Activated naive CD4-positive, alpha-beta T cell treated with anti-CD3 and anti-CD28 coated beads, Interleukin-2, amount 10 ng/mL, durations not matched to agents 7 days and 5 days (primary cell): ENCODE measurements at regions not wholly inside any gene's neighbourhood (a gene's known extent, or its start where the extent isn't known, plus 50 kb on each side); places are given as distances from the start of the nearest gene placed in this dataset.

Experiments used
- CTCF ChIA-PET: fragments of 350-600 bp; sonication (Branson Sonifier 250); formaldehyde crosslinking; loops from one replicate; lab custom pipeline; 2021; ENCODE audit warnings: antibody characterized with exemption; lab: Charles Lee
- DNase-seq: peaks from one replicate; pipeline ENCODE4 v3.0.0-alpha.2; 2020
- H3K27ac Mint-ChIP-seq: one replicate; pipeline ENCODE4 v1.8.0; 2021; ENCODE audit warnings: mild to moderate bottlenecking, moderate library complexity, mixed read lengths
- H3K27me3 Mint-ChIP-seq: one replicate; pipeline ENCODE4 v1.8.0; 2021; ENCODE audit warnings: mild to moderate bottlenecking, mixed read lengths
- H3K36me3 Mint-ChIP-seq: one replicate; pipeline ENCODE4 v1.8.0; 2021; ENCODE audit warnings: mixed read lengths
- H3K4me1 Mint-ChIP-seq: one replicate; pipeline ENCODE4 v1.8.0; 2021; ENCODE audit warnings: mixed read lengths
- H3K4me3 Mint-ChIP-seq: one replicate; pipeline ENCODE4 v1.8.0; 2021; ENCODE audit warnings: mild to moderate bottlenecking, moderate library complexity, mixed read lengths
- H3K9me3 Mint-ChIP-seq: one replicate; pipeline ENCODE4 v1.8.0; 2021; ENCODE audit warnings: mixed read lengths

DNA sequence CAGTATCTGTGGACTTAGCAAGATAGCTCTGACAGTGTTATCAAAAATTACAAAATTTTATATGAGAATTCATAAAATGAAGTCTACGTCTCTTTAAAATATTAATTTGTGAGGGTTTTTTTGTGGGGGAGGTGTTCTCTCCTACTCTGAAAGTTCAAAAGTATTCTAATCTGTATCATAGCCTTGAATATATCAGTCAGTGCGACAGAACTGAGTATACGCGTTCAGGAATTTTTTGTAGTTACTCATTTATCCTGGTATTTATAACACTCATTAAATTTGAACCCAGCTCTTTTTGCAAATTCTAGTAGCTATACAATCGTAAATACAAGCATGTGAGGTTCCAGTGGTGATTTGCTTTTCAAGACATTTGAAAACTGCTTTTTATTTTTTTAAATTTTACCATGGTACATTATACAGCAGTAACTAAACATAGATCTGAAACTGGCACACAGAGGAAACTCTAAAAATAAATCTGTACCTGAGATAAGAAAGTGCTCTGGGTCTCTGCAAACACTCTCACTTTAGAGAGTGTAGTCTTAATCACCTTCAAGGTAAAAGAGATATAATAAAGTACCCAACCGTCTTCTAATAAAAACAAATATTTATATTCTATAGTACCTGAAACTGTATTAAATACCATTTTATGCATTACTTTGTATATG, 178.4 kb upstream of the ADAMTS5 start:
- no peak overlapping the region for H3K4me3 Mint-ChIP-seq
- no peaks in the 10 kb centered on the region for H3K4me1 Mint-ChIP-seq
- H3K9me3 Mint-ChIP-seq = peaks cover 3% of the 10 kb centered on the region
- H3K36me3 Mint-ChIP-seq = no peaks in the 10 kb centered on the region
- CTCF ChIA-PET = no interaction called here
- H3K27me3 Mint-ChIP-seq = no peaks in the 10 kb centered on the region
- no peak for DNase-seq
- no peak overlapping the region for H3K27ac Mint-ChIP-seq

DNA sequence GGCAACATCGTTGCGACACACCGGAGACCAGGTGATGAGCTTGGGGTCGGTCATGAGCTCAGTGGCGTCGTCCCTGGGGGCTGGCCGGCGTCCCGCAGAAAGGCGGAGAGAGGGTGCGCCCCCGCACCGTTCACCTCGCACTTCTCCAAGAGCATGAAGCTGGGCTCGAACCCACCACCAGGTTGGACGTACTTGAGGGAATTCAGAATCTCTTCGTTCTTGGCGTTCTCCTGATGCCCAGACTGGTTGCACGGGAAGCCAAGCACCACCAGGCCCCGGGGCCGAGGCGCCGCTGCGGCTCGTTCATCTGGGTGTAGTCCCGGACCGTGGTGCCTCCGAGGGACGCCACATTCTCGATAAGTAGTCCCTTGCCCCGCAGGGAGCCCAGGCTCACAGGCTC, 176.6 kb upstream of the ADAMTS5 start:
- Mint-ChIP-seq H3K9me3 (peaks cover 3% of the 10 kb centered on the region), H3K4me1 (no peaks in the 10 kb centered on the region), H3K27me3 (no peaks in the 10 kb centered on the region), H3K4me3 (no peak overlapping the region), H3K36me3 (no peaks in the 10 kb centered on the region), H3K27ac (no peak overlapping the region)
- CTCF ChIA-PET = no interaction called here
- no peak for DNase-seq

DNA sequence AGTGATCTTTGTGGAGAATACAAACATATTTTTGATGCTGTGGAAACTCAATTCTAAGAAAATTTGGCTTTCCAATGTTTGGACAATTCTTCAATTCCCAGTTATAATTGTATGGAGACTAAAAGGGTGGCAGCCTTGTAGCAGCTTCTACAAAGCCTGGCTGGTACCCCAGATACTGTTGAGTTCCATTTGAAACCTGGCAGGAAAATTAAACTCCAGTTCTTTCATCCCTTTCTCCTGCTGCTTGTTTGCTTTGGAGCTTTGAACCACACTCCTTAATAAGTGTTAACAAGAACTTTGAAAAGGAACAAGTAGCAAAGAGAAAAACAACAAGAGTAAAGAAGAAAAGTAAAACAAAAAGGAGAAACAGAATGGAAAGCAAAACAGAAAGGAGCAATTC, 172.6 kb upstream of the ADAMTS5 start:
- Mint-ChIP-seq H3K9me3 (peaks cover 3% of the 10 kb centered on the region), H3K27ac (no peak overlapping the region), H3K27me3 (no peaks in the 10 kb centered on the region), H3K4me3 (no peak overlapping the region), H3K36me3 (no peaks in the 10 kb centered on the region), H3K4me1 (no peaks in the 10 kb centered on the region)
- CTCF ChIA-PET = no interaction called here
- DNase-seq = no peak

DNA sequence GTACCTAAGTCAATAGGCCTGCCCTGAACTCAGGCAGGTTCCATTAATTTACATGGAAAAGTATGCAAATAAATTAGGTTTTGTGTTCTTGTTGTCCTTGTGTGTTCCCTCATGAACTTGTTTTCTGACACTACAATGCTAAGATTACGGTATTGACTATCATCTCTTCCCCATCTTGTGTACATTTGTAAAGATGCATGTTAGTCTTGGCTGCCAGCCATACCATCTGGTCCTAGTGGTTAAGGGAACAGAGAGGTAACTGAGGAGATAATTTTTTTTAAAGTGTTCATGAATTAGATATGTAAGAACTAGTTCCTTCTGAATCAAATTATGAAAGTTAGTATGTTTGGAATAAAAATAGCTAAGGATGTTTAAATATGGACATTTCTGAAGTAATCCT, 167.6 kb upstream of the ADAMTS5 start:
- H3K36me3 Mint-ChIP-seq = no peaks in the 10 kb centered on the region
- no peaks in the 10 kb centered on the region for H3K27me3 Mint-ChIP-seq
- CTCF ChIA-PET = no interaction called here
- H3K4me3 Mint-ChIP-seq = no peak overlapping the region
- DNase-seq = no peak
- no peak overlapping the region for H3K27ac Mint-ChIP-seq
- H3K4me1 Mint-ChIP-seq = no peaks in the 10 kb centered on the region
- H3K9me3 Mint-ChIP-seq = peaks cover 4% of the 10 kb centered on the region

DNA sequence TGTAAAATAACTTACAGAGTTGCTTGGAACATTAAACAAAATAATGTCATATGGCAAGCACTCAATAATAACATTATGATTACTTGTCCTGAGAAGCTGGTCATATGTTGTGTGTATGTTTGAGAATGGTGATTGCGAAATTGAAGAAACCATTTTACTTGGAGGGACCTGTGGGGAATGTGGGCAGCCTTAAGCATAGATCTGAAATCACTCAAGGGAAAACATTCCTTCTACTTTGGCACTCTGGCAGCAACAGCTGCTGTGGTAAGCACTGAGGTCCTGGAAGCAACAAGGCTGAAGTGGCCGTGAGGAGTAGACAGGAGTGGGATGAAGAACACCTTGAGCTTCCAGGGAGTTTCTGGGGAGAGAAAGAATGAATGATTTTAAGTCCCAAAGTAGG, 165.4 kb upstream of the ADAMTS5 start:
- Mint-ChIP-seq H3K9me3 (peaks cover 4% of the 10 kb centered on the region), H3K4me3 (no peak overlapping the region), H3K4me1 (no peaks in the 10 kb centered on the region), H3K36me3 (no peaks in the 10 kb centered on the region), H3K27me3 (no peaks in the 10 kb centered on the region), H3K27ac (no peak overlapping the region)
- no peak for DNase-seq
- CTCF ChIA-PET = no interaction called here

GRCh38 chr21:27130154-27130553, 163.3 kb upstream of the ADAMTS5 start:
- DNase-seq = no peak
- Mint-ChIP-seq H3K9me3 (peaks cover 6% of the 10 kb centered on the region), H3K4me1 (no peaks in the 10 kb centered on the region), H3K4me3 (no peak overlapping the region), H3K27me3 (no peaks in the 10 kb centered on the region), H3K36me3 (no peaks in the 10 kb centered on the region), H3K27ac (no peak overlapping the region)
- CTCF ChIA-PET = no interaction called here

- Mint-ChIP-seq H3K4me1 (no peaks in the 10 kb centered on the region), H3K4me3 (no peak overlapping the region), H3K27me3 (no peaks in the 10 kb centered on the region), H3K9me3 (peaks cover 6% of the 10 kb centered on the region), H3K36me3 (no peaks in the 10 kb centered on the region), H3K27ac (no peak overlapping the region)
- CTCF ChIA-PET = no interaction called here
- DNase-seq = no peak
Measured at GRCh38 chr21:27129694-27130093, 162.8 kb upstream of the ADAMTS5 start.

DNA sequence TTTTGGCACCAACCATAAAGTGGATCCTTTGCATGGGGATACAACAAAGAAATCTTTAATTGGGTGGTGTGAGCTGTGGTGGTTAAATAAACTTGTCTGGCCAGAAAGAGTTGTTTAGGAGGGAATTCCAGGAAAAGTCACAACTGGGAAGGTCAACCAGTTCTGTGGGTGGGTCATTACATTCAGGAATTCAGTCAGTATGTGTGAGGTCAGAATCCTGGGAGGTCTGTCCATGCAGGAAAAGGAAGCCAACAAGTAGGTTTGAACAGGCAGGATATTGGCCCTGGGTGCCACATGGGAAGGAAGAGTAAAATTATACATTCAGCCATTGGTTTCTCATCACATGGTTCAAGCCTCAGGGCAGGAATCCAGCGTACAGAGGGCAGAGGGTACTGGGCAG, 162.3 kb upstream of the ADAMTS5 start:
- Mint-ChIP-seq H3K27ac (no peak overlapping the region), H3K4me1 (no peaks in the 10 kb centered on the region)

GRCh38 chr21:27126140-27126539, 159.3 kb upstream of the ADAMTS5 start:
- Mint-ChIP-seq H3K27ac (no peak overlapping the region), H3K27me3 (no peaks in the 10 kb centered on the region), H3K4me3 (no peak overlapping the region), H3K36me3 (no peaks in the 10 kb centered on the region), H3K4me1 (no peaks in the 10 kb centered on the region), H3K9me3 (peaks cover 3% of the 10 kb centered on the region)
- DNase-seq = no peak
- CTCF ChIA-PET = no interaction called here

More for the DNA sequence above, 162.3 kb upstream of the ADAMTS5 start:
- CTCF ChIA-PET = no interaction called here
- H3K27me3 Mint-ChIP-seq = no peaks in the 10 kb centered on the region
- DNase-seq = no peak
- no peak overlapping the region for H3K4me3 Mint-ChIP-seq
- H3K9me3 Mint-ChIP-seq = peaks cover 7% of the 10 kb centered on the region
- no peaks in the 10 kb centered on the region for H3K36me3 Mint-ChIP-seq

DNA sequence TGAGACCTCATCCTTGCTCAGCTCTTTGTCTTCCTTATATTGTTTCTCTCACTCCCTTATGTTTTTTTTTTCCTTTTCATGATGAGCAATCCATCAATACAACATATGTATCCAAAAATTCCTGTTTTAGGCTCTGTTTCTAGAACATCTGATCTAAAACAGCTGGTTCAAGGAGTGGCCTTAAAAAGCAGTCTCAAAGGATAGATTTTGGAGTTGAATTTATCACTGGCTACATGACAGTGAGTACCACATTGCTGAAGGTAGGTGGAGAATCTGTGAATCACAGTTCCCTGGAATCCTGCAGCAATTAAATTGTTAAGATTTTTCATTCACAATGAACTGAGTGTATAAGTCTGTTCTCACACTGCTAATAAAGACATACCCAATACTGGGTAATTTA, 155.8 kb upstream of the ADAMTS5 start:
- H3K9me3 Mint-ChIP-seq = peaks cover 3% of the 10 kb centered on the region
- CTCF ChIA-PET = no interaction called here
- no peak overlapping the region for H3K27ac Mint-ChIP-seq
- H3K4me3 Mint-ChIP-seq = no peak overlapping the region
- no peaks in the 10 kb centered on the region for H3K4me1 Mint-ChIP-seq
- H3K36me3 Mint-ChIP-seq = no peaks in the 10 kb centered on the region
- H3K27me3 Mint-ChIP-seq = no peaks in the 10 kb centered on the region
- DNase-seq = no peak

GRCh38 chr21:27114111-27114510, 147.2 kb upstream of the ADAMTS5 start:
- CTCF ChIA-PET = no interaction called here
- H3K4me1 Mint-ChIP-seq = no peaks in the 10 kb centered on the region
- peaks cover 11% of the 10 kb centered on the region for H3K9me3 Mint-ChIP-seq
- H3K36me3 Mint-ChIP-seq = no peaks in the 10 kb centered on the region
- no peaks in the 10 kb centered on the region for H3K27me3 Mint-ChIP-seq
- H3K27ac Mint-ChIP-seq = no peak overlapping the region
- H3K4me3 Mint-ChIP-seq = no peak overlapping the region
- no peak for DNase-seq

- Mint-ChIP-seq H3K36me3 (no peaks in the 10 kb centered on the region), H3K4me1 (no peaks in the 10 kb centered on the region), H3K27ac (no peak overlapping the region), H3K4me3 (no peak overlapping the region), H3K9me3 (peaks cover 9% of the 10 kb centered on the region), H3K27me3 (no peaks in the 10 kb centered on the region)
- DNase-seq = no peak
- CTCF ChIA-PET = no interaction called here
Measured at GRCh38 chr21:27112186-27112585, 145.3 kb upstream of the ADAMTS5 start.

GRCh38 chr21:27110956-27111355, 144.1 kb upstream of the ADAMTS5 start:
- Mint-ChIP-seq H3K27me3 (no peaks in the 10 kb centered on the region), H3K4me3 (no peak overlapping the region), H3K27ac (no peak overlapping the region), H3K4me1 (no peaks in the 10 kb centered on the region), H3K9me3 (peaks cover 2% of the 10 kb centered on the region), H3K36me3 (no peaks in the 10 kb centered on the region)
- DNase-seq = no peak
- CTCF ChIA-PET = no interaction called here

DNA sequence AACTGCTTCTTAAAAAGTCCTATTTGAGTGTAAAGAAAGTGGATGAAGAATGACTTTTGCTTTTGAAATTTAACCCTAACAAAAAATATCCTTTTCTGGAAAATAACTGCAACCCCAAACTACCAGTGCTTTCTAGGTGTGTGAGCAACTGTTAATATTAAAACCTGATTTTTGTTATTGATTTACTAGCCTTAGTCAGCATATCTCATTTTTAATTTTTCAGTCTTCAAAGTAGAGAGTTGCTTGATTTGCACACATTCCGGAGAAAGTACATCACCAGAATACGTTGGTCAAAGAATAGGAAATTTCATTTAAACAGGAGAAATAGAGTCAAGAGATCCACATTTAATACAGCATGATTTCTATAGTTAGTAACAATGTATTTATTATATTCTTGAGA, 141.8 kb upstream of the ADAMTS5 start:
- H3K27ac Mint-ChIP-seq = no peak overlapping the region
- DNase-seq = no peak
- no peaks in the 10 kb centered on the region for H3K27me3 Mint-ChIP-seq
- CTCF ChIA-PET = no interaction called here
- no peaks in the 10 kb centered on the region for H3K36me3 Mint-ChIP-seq
- H3K4me1 Mint-ChIP-seq = no peaks in the 10 kb centered on the region
- no peak overlapping the region for H3K4me3 Mint-ChIP-seq
- peaks cover 3% of the 10 kb centered on the region for H3K9me3 Mint-ChIP-seq

GRCh38 chr21:27108228-27108627, 141.3 kb upstream of the ADAMTS5 start:
- H3K4me3 Mint-ChIP-seq = no peak overlapping the region
- H3K27me3 Mint-ChIP-seq = no peaks in the 10 kb centered on the region

More at GRCh38 chr21:27108228-27108627, 141.3 kb upstream of the ADAMTS5 start:
- H3K27ac Mint-ChIP-seq = no peak overlapping the region
- peaks cover 3% of the 10 kb centered on the region for H3K9me3 Mint-ChIP-seq
- no peaks in the 10 kb centered on the region for H3K36me3 Mint-ChIP-seq
- CTCF ChIA-PET = no interaction called here
- DNase-seq = no peak
- no peaks in the 10 kb centered on the region for H3K4me1 Mint-ChIP-seq
